Tibial artery (tissue), 4 donors: ENCODE measurements at regions not wholly inside any gene's neighbourhood (a gene's known extent, or its start where the extent isn't known, plus 50 kb on each side); places are given as distances from the start of the nearest gene placed in this dataset.

Source experiments
- DNase-seq, 2 donors: peaks; one replicate each; pipeline ENCODE4 v3.0.0-alpha.2; 2019
- H3K27ac ChIP-seq, 2 donors: fragments of 200-600 bp; sonication (generic) in 1 of 2; 1 replicate in 1 of 2; 2 replicates in 1 of 2; pipeline ENCODE4 v1.5.1; 2018 to 2019; ENCODE audit warnings: mild to moderate bottlenecking in 1 of 2
- H3K27me3 ChIP-seq, 2 donors: fragments of 200-600 bp; sonication (generic) in 1 of 2; one replicate each; pipeline versions ENCODE4 v1.5.1 to v1.6.0; 2016 to 2019
- H3K36me3 ChIP-seq, 3 donors: fragments of 200-600 bp; sonication (generic) in 2 of 3; one replicate each; pipeline ENCODE4 v1.5.1; 2016 to 2019; ENCODE audit warnings: mild to moderate bottlenecking in 2 of 3
- H3K4me1 ChIP-seq, 4 donors: fragments of 200-600 bp; sonication (generic) in 2 of 4; 1 replicate in 3 of 4; 2 replicates in 1 of 4; pipeline ENCODE4 v1.5.1; 2016 to 2019
- H3K4me3 ChIP-seq, 2 donors: fragments of 200-600 bp; sonication (generic) in 1 of 2; 1 replicate in 1 of 2; 2 replicates in 1 of 2; pipeline ENCODE4 v1.5.1; 2018 to 2019; ENCODE audit warnings: mild to moderate bottlenecking in 2 of 2
- H3K9me3 ChIP-seq, 3 donors: fragments of 200-600 bp; sonication (generic) in 1 of 3; one replicate each; pipeline ENCODE4 v1.5.1; 2016 to 2019
- intact Hi-C: fragments of 100-400 bp; cut with DNase I; formaldehyde crosslinking; loops from one replicate; pipeline ENCODE4 v1.15.0; 2023; ENCODE audit warnings: low total_unique reads
- TF ChIP-seq, protein P1 (sequence below), 2 experiments: fragments of 200-600 bp in 1 of 2; fragments of 450-650 bp in 1 of 2; IDR thresholded peaks; one replicate each; pipeline ENCODE4 v1.5.1; 2017 to 2019; ENCODE audit warnings: antibody characterized with exemption in 2 of 2, mild to moderate bottlenecking in 1 of 2, moderate library complexity in 1 of 2

DNA sequence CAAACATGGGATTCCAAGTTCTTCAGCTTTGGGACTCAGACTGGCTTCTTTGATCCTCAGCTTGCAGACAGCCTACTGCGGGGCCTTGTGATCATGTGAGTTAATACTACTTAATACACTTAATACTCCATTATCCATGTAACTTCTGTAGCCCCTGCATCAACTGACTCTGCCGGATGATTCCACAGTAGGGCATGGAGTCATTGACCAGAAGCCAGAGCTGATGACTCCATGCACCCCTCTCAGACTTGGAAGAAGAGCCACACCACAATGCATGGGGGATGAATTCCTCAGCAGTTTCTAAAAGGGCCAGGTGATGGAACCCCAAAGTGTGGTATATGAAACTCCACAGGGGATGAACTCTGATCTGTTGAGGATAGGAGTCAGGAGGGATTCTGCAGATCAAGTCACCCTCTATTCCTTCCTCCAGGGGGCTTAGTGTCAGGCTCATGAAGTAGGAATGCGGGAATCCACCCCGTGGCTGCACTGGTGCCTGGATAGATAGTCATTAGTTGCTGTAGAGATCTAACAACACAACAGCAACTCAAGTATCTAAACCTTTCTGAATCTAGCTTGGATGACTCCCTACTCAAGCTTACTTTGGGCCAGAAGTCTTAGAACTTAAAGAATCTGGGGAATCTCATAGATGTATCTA lies 70.2 kb downstream of the GPR6 start:
- H3K36me3 ChIP-seq: no peaks in the 10 kb centered on the region
- DNase-seq: no peak
- peaks cover 0 to 5% (median 0%) of the 10 kb centered on the region in 3 donors for H3K9me3 ChIP-seq
- TF ChIP-seq, protein P1, sequence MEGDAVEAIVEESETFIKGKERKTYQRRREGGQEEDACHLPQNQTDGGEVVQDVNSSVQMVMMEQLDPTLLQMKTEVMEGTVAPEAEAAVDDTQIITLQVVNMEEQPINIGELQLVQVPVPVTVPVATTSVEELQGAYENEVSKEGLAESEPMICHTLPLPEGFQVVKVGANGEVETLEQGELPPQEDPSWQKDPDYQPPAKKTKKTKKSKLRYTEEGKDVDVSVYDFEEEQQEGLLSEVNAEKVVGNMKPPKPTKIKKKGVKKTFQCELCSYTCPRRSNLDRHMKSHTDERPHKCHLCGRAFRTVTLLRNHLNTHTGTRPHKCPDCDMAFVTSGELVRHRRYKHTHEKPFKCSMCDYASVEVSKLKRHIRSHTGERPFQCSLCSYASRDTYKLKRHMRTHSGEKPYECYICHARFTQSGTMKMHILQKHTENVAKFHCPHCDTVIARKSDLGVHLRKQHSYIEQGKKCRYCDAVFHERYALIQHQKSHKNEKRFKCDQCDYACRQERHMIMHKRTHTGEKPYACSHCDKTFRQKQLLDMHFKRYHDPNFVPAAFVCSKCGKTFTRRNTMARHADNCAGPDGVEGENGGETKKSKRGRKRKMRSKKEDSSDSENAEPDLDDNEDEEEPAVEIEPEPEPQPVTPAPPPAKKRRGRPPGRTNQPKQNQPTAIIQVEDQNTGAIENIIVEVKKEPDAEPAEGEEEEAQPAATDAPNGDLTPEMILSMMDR (IDR thresholded peaks at IDR 0.05): no peak
- no peak overlapping the region for H3K27ac ChIP-seq
- intact Hi-C loops: no loop called here
- H3K4me1 ChIP-seq: peaks cover 0 to under 1% (median under 1%) of the 10 kb centered on the region in 4 donors
- no peak overlapping the region for H3K4me3 ChIP-seq
- H3K27me3 ChIP-seq: no peaks in the 10 kb centered on the region

GRCh38 chr6:110049696-110050439 lies 71.8 kb downstream of the GPR6 start:
- H3K4me3 ChIP-seq: no peak overlapping the region
- intact Hi-C loops: loop anchor here (5.0 kb wide), 1 partner anchor 343 kb away; no protein-coding TSS in a partner anchor
- H3K9me3 ChIP-seq: peaks cover 0 to 5% (median 0%) of the 10 kb centered on the region in 3 donors
- peaks cover 0 to 5% (median 2%) of the 10 kb centered on the region in 4 donors for H3K4me1 ChIP-seq
- no peaks in the 10 kb centered on the region for H3K36me3 ChIP-seq
- no peak for DNase-seq
- H3K27me3 ChIP-seq: peaks cover 0 to 2% of the 10 kb centered on the region in 2 donors
- TF ChIP-seq, protein P1 (IDR thresholded peaks at IDR 0.05): no peak
- H3K27ac ChIP-seq: no peak overlapping the region
